Adrenal gland (tissue), 5 donors: ENCODE measurements at regions not wholly inside any gene's neighbourhood (a gene's known extent, or its start where the extent isn't known, plus 50 kb on each side); places are given as distances from the start of the nearest gene placed in this dataset.

Source experiments
- POLR2A ChIP-seq, 2 donors: fragments of 450-650 bp; IDR thresholded peaks; one replicate each; pipeline ENCODE4 v1.6.1; 2017; ENCODE audit warnings: antibody characterized with exemption in 2 of 2, mild to moderate bottlenecking in 2 of 2, moderate library complexity in 1 of 2
- TF ChIP-seq, protein P1 (sequence below), 6 experiments: fragments of 450-650 bp in 4 of 6; fragments of 200-600 bp in 2 of 6; sonication (generic) in 1 of 6; IDR thresholded peaks; 1 replicate in 5 of 6; 2 replicates in 1 of 6; pipeline versions ENCODE4 v1.5.1 to v1.8.0; 2016 to 2021; ENCODE audit warnings: antibody characterized with exemption in 6 of 6, mild to moderate bottlenecking in 2 of 6, moderate library complexity in 1 of 6
- donor health status: DM: no; HTN: no; CAD: no.

DNA sequence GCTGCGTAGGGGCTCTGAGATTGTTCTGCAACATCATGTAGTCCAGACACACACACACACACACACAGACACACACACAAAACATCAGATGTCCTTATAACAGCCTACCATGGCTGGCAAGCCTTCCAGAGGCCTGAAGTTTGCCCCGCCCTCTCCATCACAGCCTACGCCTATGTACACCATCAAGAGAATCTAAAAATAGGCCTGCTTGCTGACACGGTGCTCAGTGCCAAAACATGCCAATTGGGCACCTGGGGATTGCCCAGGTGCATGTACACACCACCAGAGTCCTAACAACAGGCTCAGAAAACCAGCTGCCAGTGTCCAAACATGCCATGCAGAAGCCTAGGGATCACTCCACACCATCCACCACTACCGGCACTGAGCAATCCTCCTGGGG lies 391.7 kb upstream of the SPTLC3 start:
- TF ChIP-seq, protein P1, sequence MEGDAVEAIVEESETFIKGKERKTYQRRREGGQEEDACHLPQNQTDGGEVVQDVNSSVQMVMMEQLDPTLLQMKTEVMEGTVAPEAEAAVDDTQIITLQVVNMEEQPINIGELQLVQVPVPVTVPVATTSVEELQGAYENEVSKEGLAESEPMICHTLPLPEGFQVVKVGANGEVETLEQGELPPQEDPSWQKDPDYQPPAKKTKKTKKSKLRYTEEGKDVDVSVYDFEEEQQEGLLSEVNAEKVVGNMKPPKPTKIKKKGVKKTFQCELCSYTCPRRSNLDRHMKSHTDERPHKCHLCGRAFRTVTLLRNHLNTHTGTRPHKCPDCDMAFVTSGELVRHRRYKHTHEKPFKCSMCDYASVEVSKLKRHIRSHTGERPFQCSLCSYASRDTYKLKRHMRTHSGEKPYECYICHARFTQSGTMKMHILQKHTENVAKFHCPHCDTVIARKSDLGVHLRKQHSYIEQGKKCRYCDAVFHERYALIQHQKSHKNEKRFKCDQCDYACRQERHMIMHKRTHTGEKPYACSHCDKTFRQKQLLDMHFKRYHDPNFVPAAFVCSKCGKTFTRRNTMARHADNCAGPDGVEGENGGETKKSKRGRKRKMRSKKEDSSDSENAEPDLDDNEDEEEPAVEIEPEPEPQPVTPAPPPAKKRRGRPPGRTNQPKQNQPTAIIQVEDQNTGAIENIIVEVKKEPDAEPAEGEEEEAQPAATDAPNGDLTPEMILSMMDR (IDR thresholded peaks at IDR 0.05): no peak
- no peak for TF ChIP-seq POLR2A (IDR thresholded peaks at IDR 0.05)
